ENCODE measurements at regions not wholly inside any gene's neighbourhood (a gene's known extent, or its start where the extent isn't known, plus 50 kb on each side); places are given as distances from the start of the nearest gene placed in this dataset.

DNA sequence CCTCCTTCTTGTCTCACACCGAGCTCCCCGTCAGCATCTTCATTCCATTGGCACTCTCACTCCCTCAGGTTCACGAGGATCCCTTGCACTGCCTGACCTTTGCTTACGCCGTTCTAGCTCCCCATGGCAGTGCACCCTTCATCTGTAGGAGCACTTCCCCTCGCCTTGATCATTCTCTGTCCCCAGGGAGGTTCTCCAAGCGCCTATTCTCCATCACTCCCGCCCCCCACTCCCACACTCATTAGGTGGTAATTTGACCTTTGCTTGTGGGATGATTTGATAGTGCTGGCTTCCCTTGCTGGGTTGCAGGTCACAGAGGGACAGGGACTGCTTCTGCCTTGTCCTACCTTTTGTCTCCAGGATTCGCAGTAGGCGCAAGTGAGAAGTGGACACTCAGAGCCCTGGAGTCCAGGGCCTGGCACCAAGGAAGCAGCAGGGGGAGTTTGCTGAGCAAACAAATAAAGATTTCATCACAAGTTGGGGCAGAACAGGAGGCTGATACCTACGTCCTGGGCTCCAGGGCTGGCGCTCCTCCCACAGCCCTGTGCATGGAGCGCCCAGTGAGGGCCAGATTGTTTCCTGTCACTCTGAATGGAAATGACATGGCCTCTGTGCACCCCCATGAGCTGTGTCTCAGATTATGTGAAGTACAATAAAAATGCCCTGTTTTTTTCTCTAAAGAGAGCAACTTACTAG, 82.0 kb upstream of the RUNX3 start:
- TF ChIP-seq, protein P1, sequence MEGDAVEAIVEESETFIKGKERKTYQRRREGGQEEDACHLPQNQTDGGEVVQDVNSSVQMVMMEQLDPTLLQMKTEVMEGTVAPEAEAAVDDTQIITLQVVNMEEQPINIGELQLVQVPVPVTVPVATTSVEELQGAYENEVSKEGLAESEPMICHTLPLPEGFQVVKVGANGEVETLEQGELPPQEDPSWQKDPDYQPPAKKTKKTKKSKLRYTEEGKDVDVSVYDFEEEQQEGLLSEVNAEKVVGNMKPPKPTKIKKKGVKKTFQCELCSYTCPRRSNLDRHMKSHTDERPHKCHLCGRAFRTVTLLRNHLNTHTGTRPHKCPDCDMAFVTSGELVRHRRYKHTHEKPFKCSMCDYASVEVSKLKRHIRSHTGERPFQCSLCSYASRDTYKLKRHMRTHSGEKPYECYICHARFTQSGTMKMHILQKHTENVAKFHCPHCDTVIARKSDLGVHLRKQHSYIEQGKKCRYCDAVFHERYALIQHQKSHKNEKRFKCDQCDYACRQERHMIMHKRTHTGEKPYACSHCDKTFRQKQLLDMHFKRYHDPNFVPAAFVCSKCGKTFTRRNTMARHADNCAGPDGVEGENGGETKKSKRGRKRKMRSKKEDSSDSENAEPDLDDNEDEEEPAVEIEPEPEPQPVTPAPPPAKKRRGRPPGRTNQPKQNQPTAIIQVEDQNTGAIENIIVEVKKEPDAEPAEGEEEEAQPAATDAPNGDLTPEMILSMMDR (IDR thresholded peaks at IDR 0.05): no peak
- no peak for TF ChIP-seq ZFX (IDR thresholded peaks at IDR 0.05; ENCODE audit: borderline replicate concordance)
